HG03196 (cell line): ENCODE measurements at regions not wholly inside any gene's neighbourhood (a gene's known extent, or its start where the extent isn't known, plus 50 kb on each side); places are given as distances from the start of the nearest gene placed in this dataset.
"Not testable (repeated sequence)": the region's sequence is repeated elsewhere in the genome, so short reads cannot be mapped to it uniquely, and the experiment has no call there.

Source experiments
- ATAC-seq: cut with Tn5 transposase; IDR thresholded peaks from one replicate; pipeline ENCODE4 v1.9.1; 2021; ENCODE audit not compliant: unreplicated experiment

DNA sequence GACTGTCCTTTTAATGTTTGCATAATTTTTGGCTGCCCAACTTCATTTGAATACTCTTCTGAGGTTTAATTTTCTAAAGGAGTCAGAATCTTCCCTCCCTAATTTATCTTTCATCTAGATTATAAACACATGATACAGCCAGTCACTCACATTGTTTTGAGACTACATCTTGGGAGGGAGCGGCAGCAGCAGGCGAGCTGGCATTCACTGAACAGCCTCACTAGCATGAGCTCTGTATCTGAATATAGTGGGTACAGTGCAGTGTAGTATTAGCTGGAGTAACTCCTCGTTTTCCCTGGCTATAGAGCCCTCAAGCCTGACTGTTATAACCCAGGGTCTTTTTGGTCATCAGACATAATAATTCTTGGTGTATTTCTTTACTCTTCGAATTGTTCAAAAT lies 969.2 kb upstream of the COX7C start:
- no peak for ATAC-seq

- ATAC-seq = no peak
Observed at GRCh38 chr5:85651731-85652130, 966.0 kb upstream of the COX7C start.

DNA sequence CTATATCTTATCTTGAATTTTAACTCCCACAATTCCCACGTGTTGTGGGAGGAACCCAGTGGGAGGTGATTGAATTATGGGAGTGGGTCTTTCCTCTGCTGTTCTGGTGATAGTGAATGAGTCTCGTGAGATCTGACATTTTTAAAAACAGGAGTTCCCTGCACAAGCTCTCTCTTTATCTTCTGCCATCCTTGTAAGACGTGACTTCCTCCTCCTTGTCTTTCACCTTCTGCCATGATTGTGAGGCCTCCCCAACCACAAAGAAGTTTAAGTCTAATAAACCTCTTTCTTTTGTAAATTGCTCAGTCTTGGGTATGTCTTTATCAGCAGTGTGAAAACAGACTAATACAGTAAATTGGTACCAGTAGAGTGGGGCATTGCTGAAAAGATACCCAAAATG lies 963.6 kb upstream of the COX7C start:
- ATAC-seq = not testable (repeated sequence)

- no peak for ATAC-seq
Observed at GRCh38 chr5:85656050-85656449, 961.7 kb upstream of the COX7C start.

DNA sequence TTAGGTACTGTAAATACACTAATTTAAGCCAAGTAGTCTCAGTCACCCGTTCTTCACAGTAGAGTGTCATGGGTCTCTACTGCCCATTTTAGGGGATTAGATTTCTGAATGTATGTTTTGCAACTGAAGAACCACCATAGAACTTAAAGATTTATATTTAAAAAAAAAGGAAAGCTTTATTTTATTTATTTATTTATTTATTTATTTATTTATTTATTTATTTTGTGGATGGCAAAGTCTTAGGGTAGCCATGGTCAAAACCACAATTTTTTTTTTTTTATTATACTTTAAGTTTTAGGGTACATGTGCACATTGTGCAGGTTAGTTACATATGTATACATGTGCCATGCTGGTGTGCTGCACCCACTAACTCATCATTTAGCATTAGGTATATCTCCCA lies 960.4 kb upstream of the COX7C start:
- not testable (repeated sequence) for ATAC-seq

DNA sequence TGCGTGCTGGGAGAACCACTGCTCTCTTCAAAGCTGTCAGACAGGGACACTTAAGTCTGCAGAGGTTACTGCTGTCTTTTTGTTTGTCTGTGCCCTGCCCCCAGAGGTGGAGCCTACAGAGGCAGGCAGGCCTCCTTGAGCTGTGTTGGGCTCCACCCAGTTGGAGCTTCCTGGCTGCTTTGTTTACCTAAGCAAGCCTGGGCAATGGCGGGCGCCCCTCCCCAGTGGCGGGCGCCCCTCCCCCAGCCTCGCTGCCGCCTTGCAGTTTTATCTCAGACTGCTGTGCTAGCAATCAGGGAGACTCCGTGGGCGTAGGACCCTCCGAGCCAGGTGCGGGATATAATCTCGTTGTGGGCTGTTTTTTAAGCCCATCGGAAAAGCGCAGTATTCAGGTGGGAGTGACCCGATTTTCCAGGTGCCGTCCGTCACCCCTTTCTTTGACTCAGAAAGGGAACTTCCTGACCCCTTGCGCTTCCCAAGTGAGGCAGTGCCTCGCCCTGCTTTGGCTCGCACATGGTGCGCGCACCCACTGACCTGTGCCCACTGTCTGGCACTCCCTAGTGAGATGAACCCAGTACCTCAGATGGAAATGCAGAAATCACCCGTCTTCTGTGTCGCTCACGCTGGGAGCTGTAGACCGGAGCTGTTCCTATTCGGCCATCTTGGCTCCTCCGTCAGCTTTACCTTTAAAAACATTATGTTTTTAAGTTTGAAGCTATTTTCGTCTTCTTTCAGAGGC lies 954.6 kb upstream of the COX7C start:
- not testable (repeated sequence) for ATAC-seq

DNA sequence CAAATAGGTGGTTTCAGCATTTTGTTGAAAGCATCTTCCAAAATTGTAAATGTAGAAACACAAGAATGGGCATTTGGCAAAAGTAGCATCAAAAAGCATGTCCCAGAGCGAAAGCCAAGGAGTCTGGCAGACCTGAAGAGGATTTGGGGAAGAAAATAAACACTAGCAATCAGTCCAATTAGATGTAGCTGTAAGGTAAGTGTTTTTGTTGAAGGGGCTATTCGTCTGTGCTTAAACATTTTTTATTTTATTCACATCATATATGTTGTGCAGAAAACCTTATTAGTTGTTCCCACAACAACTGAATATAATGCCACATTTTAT lies 954.1 kb upstream of the COX7C start:
- no peak for ATAC-seq

GRCh38 chr5:85670417-85670816 lies 947.3 kb upstream of the COX7C start:
- no peak for ATAC-seq

GRCh38 chr5:85671223-85671970 lies 946.3 kb upstream of the COX7C start:
- no peak for ATAC-seq

GRCh38 chr5:85681871-85682270 lies 935.9 kb upstream of the COX7C start:
- no peak for ATAC-seq

GRCh38 chr5:85684351-85684750 lies 933.4 kb upstream of the COX7C start:
- ATAC-seq = no peak

GRCh38 chr5:85703296-85703695 lies 914.4 kb upstream of the COX7C start:
- no peak for ATAC-seq

- no peak for ATAC-seq
Observed at GRCh38 chr5:85709728-85710127, 908.0 kb upstream of the COX7C start.

DNA sequence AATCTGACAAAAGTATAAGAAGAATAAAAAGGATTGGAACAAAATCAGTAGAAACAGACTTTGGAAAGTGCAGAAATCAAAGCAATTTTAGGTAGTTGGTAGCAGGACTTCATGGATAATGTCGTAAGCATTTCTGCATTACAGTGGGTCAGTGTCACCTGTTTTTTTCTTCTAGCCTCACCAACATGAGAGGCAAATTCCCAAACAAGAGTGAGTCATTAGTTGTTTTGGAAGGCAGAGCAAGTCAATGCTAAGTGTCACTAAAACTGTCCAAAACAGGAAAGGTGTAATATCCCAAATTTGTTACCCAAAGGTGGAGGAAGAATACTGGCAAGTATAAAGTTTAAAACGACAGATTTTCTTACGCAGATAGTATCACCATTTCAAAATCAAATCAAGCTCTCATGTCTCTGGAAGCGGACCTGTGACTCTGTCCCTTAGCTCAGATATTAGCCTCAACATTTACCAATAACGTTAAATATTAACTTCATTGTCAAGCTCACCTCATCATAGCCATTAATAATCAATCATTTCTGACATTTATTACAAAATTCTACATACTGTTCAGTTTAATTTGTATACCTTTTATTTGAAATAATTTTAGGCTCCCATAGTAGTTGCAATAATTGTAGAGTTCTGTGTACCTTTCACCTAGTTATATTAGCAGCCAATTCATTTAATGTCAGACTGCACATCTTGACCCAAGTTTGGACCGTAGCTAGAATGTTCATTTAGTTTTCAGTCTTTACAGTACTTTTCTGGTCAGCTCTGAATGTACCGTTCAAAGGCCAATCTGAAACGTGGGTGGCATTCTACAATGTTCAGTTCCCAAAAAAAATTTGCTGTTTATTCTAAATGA lies 901.2 kb upstream of the COX7C start:
- no peak for ATAC-seq

GRCh38 chr5:85717203-85717563 lies 900.6 kb upstream of the COX7C start:
- ATAC-seq = no peak

DNA sequence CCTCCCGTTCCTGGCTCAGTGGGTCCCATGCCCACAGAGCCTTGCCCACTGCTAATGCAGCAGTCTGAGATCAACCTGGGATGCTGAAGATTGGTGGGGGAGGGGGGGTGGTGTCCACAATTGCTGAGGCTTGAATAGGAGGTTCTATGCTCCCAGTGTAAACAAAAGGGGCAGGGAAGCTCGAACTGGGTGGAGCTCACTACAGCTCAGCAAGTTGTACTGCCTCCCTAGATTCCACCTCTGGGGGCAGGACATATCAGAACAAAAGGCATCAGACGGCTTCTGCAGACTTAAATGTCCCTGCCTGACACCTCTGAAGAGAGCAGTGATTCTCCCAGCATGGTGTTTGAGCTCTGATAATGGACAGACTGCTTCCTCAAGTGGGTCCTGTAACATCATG lies 885.6 kb upstream of the COX7C start:
- no peak for ATAC-seq

GRCh38 chr5:85741972-85742371 lies 875.8 kb upstream of the COX7C start:
- no peak for ATAC-seq

- no peak for ATAC-seq
Observed at GRCh38 chr5:85760519-85760918, 857.2 kb upstream of the COX7C start.

GRCh38 chr5:85769347-85769746 lies 848.4 kb upstream of the COX7C start:
- ATAC-seq = no peak

DNA sequence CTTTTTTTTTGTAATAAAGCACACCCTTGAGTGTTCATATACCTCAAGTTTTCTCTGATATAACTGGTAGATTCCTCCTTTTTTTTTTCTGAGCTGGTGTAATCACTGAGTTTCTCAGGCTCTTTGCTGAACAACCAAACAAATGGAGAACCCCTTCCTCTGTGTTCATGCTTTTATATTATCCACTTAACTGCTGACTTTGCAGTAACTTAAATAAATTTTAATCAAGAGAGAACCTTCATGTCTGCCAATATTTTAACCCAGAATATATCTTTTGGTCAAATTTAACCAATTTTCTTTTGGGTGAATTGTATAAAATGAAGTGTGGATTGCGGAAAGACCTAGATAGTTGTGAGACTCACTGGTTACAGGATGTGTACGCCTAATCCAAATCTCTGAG lies 833.0 kb upstream of the COX7C start:
- no peak for ATAC-seq

GRCh38 chr5:85813146-85813545 lies 804.6 kb upstream of the COX7C start:
- no peak for ATAC-seq

- no peak for ATAC-seq
Observed at GRCh38 chr5:85814596-85814995, 803.1 kb upstream of the COX7C start.
